ENCODE measurements at regions not wholly inside any gene's neighbourhood (a gene's known extent, or its start where the extent isn't known, plus 50 kb on each side); places are given as distances from the start of the nearest gene placed in this dataset.

DNA sequence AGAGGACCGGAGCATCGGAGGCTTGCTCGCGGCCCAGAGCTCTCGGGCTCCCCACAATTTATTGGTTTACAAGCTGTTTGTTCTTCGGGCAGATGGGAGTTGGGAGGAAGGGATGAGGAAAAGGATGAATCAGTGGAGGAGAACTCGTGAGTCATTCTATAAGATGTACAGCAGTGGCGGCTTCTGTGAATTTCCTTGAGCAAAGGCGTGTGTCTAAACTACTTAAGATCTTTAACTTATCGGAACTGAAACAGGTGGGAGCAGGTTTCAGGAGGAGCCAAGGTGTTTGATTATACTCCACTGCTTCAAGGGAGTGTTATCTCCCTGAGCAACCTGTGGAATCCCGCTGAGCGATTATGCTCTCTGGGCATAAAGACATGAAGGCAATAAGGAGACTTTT lies 50.5 kb upstream of the IBTK start:
- peak overlapping the region; percentile 20 for H3K4me3 ChIP-seq (ENCODE audit: low read depth, low read length)
- TF ChIP-seq CTCF (IDR thresholded peaks at IDR 0.05; ENCODE audit: low read depth, low read length), result no peak
